ENCODE measurements at regions not wholly inside any gene's neighbourhood (a gene's known extent, or its start where the extent isn't known, plus 50 kb on each side); places are given as distances from the start of the nearest gene placed in this dataset.
"Not testable (repeated sequence)": the region's sequence is repeated elsewhere in the genome, so short reads cannot be mapped to it uniquely, and the experiment has no call there.

DNA sequence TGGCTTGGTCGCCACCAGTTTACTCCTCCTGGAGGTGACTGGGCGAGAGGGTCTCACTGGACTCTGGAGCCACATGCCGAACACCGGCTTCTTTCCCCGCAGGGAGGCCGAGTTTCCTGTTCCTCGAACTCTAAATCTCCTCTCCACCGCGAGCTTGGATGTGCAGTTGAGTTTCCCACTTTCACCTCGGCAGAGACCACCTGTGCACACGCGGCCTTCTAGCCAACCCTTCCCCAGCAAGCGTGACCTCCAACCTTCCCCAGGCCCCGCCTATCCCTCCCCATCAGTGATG lies 380.1 kb downstream of the IRX2 start:
- Histone ChIP-seq H3K4me1 (ENCODE audit: control insufficient read depth, insufficient read depth, low read length) (no peaks in the 10 kb centered on the region), H3K27me3 (ENCODE audit: control insufficient read depth, insufficient read depth, low read length) (no peaks in the 10 kb centered on the region), H3K4me3 (ENCODE audit: low read length) (no peak overlapping the region), H3K36me3 (ENCODE audit: control insufficient read depth, insufficient read depth, low read length) (no peaks in the 10 kb centered on the region), H3K9me3 (replicated peaks; ENCODE audit: control insufficient read depth, low read depth, low read length) (no peaks in the 10 kb centered on the region), H3K27ac (ENCODE audit: low read length) (no peak overlapping the region)
- DNase-seq, result no peak
- WGBS (ENCODE audit: insufficient coverage), result 86% methylated on average over 13 of the region's 14 CpGs

GRCh38 chr5:2370626-2371418 lies 380.7 kb downstream of the IRX2 start:
- Histone ChIP-seq H3K27me3 (ENCODE audit: control insufficient read depth, insufficient read depth, low read length) (no peaks in the 10 kb centered on the region), H3K27ac (ENCODE audit: low read length) (no peak overlapping the region), H3K36me3 (ENCODE audit: control insufficient read depth, insufficient read depth, low read length) (no peaks in the 10 kb centered on the region), H3K9me3 (replicated peaks; ENCODE audit: control insufficient read depth, low read depth, low read length) (no peaks in the 10 kb centered on the region), H3K4me3 (ENCODE audit: low read length) (no peak overlapping the region), H3K4me1 (ENCODE audit: control insufficient read depth, insufficient read depth, low read length) (no peaks in the 10 kb centered on the region)
- DNase-seq, result no peak
- 91% methylated on average over 14 of the region's 24 CpGs for WGBS (ENCODE audit: insufficient coverage)

DNA sequence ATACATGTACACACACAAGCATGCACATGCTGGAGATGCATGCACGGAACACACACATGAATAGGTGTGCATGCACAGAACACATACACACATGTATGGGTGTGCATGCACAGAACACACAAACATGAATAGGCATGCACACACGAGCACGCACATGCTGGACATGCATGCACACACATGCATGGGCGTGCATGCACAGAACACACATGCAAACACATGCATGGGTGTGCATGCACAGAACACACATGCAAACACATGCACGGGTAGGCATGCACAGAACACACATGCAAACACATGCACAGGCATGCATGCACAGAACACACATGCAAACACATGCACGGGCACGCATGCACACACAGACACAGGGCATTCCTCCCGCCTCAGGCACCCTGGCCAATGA lies 382.3 kb downstream of the IRX2 start:
- no peaks in the 10 kb centered on the region for H3K4me1 ChIP-seq (ENCODE audit: control insufficient read depth, insufficient read depth, low read length)
- peaks cover 5% of the 10 kb centered on the region for H3K9me3 ChIP-seq (replicated peaks; ENCODE audit: control insufficient read depth, low read depth, low read length)
- H3K27ac ChIP-seq (ENCODE audit: low read length), result no peak overlapping the region
- no peak overlapping the region for H3K4me3 ChIP-seq (ENCODE audit: low read length)
- H3K27me3 ChIP-seq (ENCODE audit: control insufficient read depth, insufficient read depth, low read length), result no peaks in the 10 kb centered on the region
- no peak for DNase-seq
- no peaks in the 10 kb centered on the region for H3K36me3 ChIP-seq (ENCODE audit: control insufficient read depth, insufficient read depth, low read length)
- WGBS (ENCODE audit: insufficient coverage), result 81% methylated on average over 7 of the region's 8 CpGs

DNA sequence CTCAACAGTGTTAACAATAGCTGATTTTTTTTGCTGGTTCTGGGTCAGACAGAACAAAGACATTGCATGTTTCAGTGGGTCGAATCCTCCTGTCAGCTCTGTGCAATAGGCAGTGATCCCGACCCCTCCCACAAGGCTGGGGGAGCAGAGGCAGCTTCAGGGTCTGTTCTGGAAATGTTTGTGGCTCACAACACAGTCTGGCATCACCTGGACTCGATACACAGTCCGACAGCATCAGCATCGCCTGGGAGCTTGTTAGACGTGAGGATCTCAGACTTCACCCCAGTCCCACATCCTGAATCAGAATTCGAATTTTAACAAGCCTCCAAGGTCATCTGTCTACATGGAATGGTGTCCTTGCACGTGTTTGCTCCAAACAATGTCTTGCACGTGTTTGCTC lies 384.7 kb downstream of the IRX2 start:
- peaks cover 5% of the 10 kb centered on the region for H3K9me3 ChIP-seq (replicated peaks; ENCODE audit: control insufficient read depth, low read depth, low read length)
- WGBS (ENCODE audit: insufficient coverage), result 86% methylated on average over 4 of the region's 9 CpGs
- H3K27me3 ChIP-seq (ENCODE audit: control insufficient read depth, insufficient read depth, low read length), result no peaks in the 10 kb centered on the region
- no peaks in the 10 kb centered on the region for H3K36me3 ChIP-seq (ENCODE audit: control insufficient read depth, insufficient read depth, low read length)
- no peaks in the 10 kb centered on the region for H3K4me1 ChIP-seq (ENCODE audit: control insufficient read depth, insufficient read depth, low read length)
- no peak overlapping the region for H3K27ac ChIP-seq (ENCODE audit: low read length)
- no peak for DNase-seq
- no peak overlapping the region for H3K4me3 ChIP-seq (ENCODE audit: low read length)

DNA sequence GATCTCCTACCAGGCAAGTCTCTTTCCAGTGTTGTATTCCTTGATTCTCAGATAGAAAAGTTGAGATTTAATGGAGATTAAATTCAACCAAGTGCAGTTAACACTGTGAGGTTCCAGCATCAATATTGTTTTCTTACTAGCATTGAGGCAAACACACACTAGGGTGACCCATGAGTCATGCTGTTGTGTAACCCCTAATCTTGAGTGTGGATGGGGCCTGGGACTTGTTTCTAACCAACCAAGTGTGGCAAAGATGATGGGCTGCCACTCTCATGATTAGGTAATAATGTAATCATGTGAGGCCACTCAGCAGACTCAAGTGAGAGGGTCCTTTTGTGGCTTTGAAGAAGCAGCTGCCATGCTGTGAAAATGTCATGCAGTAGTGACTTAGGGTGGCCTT lies 394.2 kb downstream of the IRX2 start:
- no peaks in the 10 kb centered on the region for H3K4me1 ChIP-seq (ENCODE audit: control insufficient read depth, insufficient read depth, low read length)
- peaks cover 3% of the 10 kb centered on the region for H3K9me3 ChIP-seq (replicated peaks; ENCODE audit: control insufficient read depth, low read depth, low read length)
- H3K4me3 ChIP-seq (ENCODE audit: low read length), result no peak overlapping the region
- H3K27ac ChIP-seq (ENCODE audit: low read length), result no peak overlapping the region
- no peak for DNase-seq
- H3K36me3 ChIP-seq (ENCODE audit: control insufficient read depth, insufficient read depth, low read length), result no peaks in the 10 kb centered on the region
- H3K27me3 ChIP-seq (ENCODE audit: control insufficient read depth, insufficient read depth, low read length), result no peaks in the 10 kb centered on the region

DNA sequence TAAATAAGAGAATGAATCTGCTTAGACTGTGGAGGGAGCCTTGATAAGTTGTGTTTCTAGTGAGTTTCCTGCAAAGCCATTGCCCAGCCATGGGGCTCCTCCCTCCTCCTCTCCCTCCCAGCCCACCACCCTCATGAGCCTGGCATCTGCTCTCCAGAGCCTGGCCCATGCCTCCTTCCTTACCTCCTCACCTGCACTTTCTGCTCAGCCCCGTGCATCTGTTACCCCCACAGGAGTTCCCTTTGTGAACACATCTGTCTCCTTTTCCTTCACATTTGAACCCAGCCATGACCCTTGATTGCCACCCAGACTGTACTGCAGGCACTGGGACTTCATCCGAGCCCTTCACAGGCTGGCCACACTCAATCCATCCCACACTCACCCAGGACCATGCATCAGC lies 395.6 kb downstream of the IRX2 start:
- Histone ChIP-seq H3K4me3 (ENCODE audit: low read length) (no peak overlapping the region), H3K27me3 (ENCODE audit: control insufficient read depth, insufficient read depth, low read length) (no peaks in the 10 kb centered on the region), H3K36me3 (ENCODE audit: control insufficient read depth, insufficient read depth, low read length) (no peaks in the 10 kb centered on the region), H3K4me1 (ENCODE audit: control insufficient read depth, insufficient read depth, low read length) (no peaks in the 10 kb centered on the region), H3K27ac (ENCODE audit: low read length) (no peak overlapping the region), H3K9me3 (replicated peaks; ENCODE audit: control insufficient read depth, low read depth, low read length) (peaks cover 3% of the 10 kb centered on the region)
- 27% methylated on average over 2 of the region's 2 CpGs for WGBS (ENCODE audit: insufficient coverage)
- no peak for DNase-seq

DNA sequence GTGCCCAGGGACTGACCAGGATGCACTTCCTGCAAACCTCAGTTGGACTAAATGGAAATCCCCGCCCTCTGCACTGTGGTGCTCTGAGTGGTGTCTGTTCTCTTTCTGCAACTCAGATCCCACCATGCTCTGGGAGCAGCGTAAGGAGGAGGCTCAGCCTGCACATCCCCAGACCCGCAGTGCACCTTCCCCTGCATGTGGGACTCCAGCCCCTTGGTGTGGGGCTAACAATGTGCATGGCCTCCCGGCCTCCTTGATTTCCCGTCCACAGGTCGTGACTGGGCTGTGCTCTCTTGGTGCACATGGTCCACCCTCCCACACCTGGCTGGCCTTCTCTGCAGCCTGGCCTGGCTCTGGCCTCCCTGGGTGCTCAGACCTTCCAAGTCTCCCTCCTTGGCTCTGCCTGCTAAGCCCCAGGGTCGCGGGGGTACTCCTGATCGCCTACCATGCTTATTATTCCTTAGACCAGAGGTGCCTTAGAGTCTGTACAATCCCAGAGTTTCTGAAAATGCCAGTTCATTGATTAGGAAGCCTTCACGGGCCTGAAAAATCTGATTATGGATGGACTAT lies 397.5 kb downstream of the IRX2 start:
- H3K9me3 ChIP-seq (replicated peaks; ENCODE audit: control insufficient read depth, low read depth, low read length), result peaks cover 3% of the 10 kb centered on the region
- no peaks in the 10 kb centered on the region for H3K4me1 ChIP-seq (ENCODE audit: control insufficient read depth, insufficient read depth, low read length)
- H3K4me3 ChIP-seq (ENCODE audit: low read length), result no peak overlapping the region
- no peaks in the 10 kb centered on the region for H3K36me3 ChIP-seq (ENCODE audit: control insufficient read depth, insufficient read depth, low read length)
- DNase-seq, result no peak
- WGBS (ENCODE audit: insufficient coverage), result 92% methylated on average over 8 of the region's 10 CpGs
- H3K27ac ChIP-seq (ENCODE audit: low read length), result no peak overlapping the region
- H3K27me3 ChIP-seq (ENCODE audit: control insufficient read depth, insufficient read depth, low read length), result no peaks in the 10 kb centered on the region

GRCh38 chr5:2353211-2353610 lies 398.3 kb downstream of the IRX2 start:
- peaks cover 3% of the 10 kb centered on the region for H3K9me3 ChIP-seq (replicated peaks; ENCODE audit: control insufficient read depth, low read depth, low read length)
- H3K36me3 ChIP-seq (ENCODE audit: control insufficient read depth, insufficient read depth, low read length), result no peaks in the 10 kb centered on the region
- H3K4me3 ChIP-seq (ENCODE audit: low read length), result no peak overlapping the region
- WGBS (ENCODE audit: insufficient coverage), result 79% methylated on average over 3 of the region's 5 CpGs
- no peaks in the 10 kb centered on the region for H3K27me3 ChIP-seq (ENCODE audit: control insufficient read depth, insufficient read depth, low read length)
- no peak overlapping the region for H3K27ac ChIP-seq (ENCODE audit: low read length)
- DNase-seq, result no peak
- no peaks in the 10 kb centered on the region for H3K4me1 ChIP-seq (ENCODE audit: control insufficient read depth, insufficient read depth, low read length)

DNA sequence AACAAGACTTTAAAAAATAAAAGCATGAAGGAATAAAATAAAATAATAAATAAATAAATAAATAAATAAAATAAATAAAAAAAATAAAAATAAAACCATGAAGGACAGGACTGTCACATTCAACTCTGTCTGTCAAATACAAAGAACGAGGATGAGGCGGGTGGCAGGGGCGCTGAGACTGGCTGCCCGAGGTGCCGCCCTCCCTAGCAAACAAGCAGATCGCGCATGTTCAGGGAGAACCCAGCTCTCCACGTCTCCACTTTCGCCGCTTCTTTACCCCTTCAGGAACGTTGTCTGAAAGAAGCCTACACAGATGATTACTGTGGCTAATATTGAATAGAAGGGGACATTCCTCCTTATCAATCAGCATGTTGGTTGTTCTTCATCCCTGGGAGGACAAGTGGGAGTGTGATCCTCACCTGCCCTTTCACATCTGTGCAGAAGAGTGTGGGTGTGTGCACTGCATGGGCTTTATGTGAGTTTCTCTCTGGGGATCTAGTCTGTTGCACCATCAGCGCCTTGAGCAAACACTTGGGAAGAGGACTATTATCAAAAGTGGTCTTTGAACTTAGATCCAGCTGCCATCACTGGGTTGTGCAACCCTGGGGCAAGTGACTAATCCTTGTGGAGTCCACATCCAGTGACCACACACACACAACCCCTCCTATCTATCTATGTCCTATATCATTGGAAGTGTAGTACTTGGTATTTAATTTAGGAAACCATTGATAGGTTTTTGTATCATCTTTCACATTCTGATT lies 399.2 kb downstream of the IRX2 start:
- Histone ChIP-seq H3K36me3 (ENCODE audit: control insufficient read depth, insufficient read depth, low read length) (no peaks in the 10 kb centered on the region), H3K27me3 (ENCODE audit: control insufficient read depth, insufficient read depth, low read length) (no peaks in the 10 kb centered on the region), H3K27ac (ENCODE audit: low read length) (no peak overlapping the region), H3K4me3 (ENCODE audit: low read length) (no peak overlapping the region), H3K9me3 (replicated peaks; ENCODE audit: control insufficient read depth, low read depth, low read length) (no peaks in the 10 kb centered on the region), H3K4me1 (ENCODE audit: control insufficient read depth, insufficient read depth, low read length) (no peaks in the 10 kb centered on the region)
- 97% methylated on average over 5 of the region's 12 CpGs for WGBS (ENCODE audit: insufficient coverage)
- DNase-seq, result no peak

DNA sequence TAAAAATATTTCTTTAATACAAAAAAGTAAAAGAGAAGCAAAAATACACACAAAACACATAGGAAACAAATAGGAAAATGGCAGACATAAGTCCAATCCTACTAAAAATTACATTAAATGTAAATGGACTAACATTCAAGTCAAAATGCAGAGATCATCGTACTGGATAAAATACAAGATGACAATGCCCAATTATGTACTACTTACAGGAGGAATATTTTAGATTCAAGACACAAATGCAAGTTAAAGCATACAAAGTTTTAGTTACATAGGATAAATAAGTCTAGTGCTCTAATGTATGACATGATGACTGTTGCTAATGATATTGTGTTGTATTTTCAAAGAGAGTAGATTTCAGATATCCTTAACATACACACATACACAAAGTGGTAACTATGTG lies 401.7 kb downstream of the IRX2 start:
- not testable (repeated sequence) for H3K27ac ChIP-seq (ENCODE audit: low read length); H3K4me1 ChIP-seq (ENCODE audit: control insufficient read depth, insufficient read depth, low read length); H3K9me3 ChIP-seq (replicated peaks; ENCODE audit: control insufficient read depth, low read depth, low read length); H3K4me3 ChIP-seq (ENCODE audit: low read length); H3K27me3 ChIP-seq (ENCODE audit: control insufficient read depth, insufficient read depth, low read length); DNase-seq; H3K36me3 ChIP-seq (ENCODE audit: control insufficient read depth, insufficient read depth, low read length)
- WGBS (ENCODE audit: insufficient coverage), result no CpG with 5 or more reads among the region's 1 CpG
